KMS-11 (cell line): ENCODE measurements at regions not wholly inside any gene's neighbourhood (a gene's known extent, or its start where the extent isn't known, plus 50 kb on each side); places are given as distances from the start of the nearest gene placed in this dataset.

Experiments
- H2AFZ ChIP-seq: fragments of 200-600 bp; sonication (generic); 2 replicates; pipeline ENCODE4 v1.6.1; 2016; ENCODE audit warnings: antibody characterized with exemption, mixed run types, low read depth
- H3K27ac ChIP-seq: fragments of 200-600 bp; sonication (generic); 2 replicates; pipeline ENCODE4 v1.6.1; 2016; ENCODE audit warnings: mild to moderate bottlenecking, mixed run types
- H3K27me3 ChIP-seq: fragments of 200-600 bp; sonication (generic); 2 replicates; pipeline ENCODE4 v1.6.1; 2017; ENCODE audit warnings: mild to moderate bottlenecking, low read depth, mixed run types, moderate library complexity; ENCODE audit not compliant: insufficient read depth
- H3K36me3 ChIP-seq: fragments of 200-600 bp; sonication (generic); 2 replicates; pipeline ENCODE4 v1.6.1; 2017; ENCODE audit warnings: mild to moderate bottlenecking, mixed run types; ENCODE audit not compliant: insufficient read depth
- H3K4me1 ChIP-seq: fragments of 200-600 bp; sonication (generic); 2 replicates; pipeline ENCODE4 v1.6.1; 2016; ENCODE audit warnings: mild to moderate bottlenecking, low read depth, mixed run types; ENCODE audit not compliant: poor library complexity, severe bottlenecking
- H3K4me2 ChIP-seq: fragments of 200-600 bp; sonication (generic); 2 replicates; pipeline ENCODE4 v1.7.0; 2016; ENCODE audit warnings: mild to moderate bottlenecking, mixed run types
- H3K4me3 ChIP-seq: fragments of 200-600 bp; sonication (generic); IDR thresholded peaks from 2 replicates; pipeline ENCODE4 v1.6.1; 2017; ENCODE audit warnings: low read depth, low read length, mixed read lengths; ENCODE audit not compliant: insufficient read depth
- H3K79me2 ChIP-seq: fragments of 200-600 bp; sonication (generic); 2 replicates; pipeline ENCODE4 v1.6.1; 2016; ENCODE audit warnings: low read depth, mixed run types; ENCODE audit not compliant: insufficient read depth
- H3K9ac ChIP-seq: fragments of 200-600 bp; sonication (generic); 2 replicates; pipeline ENCODE4 v1.6.1; 2016; ENCODE audit warnings: mild to moderate bottlenecking, mixed run types
- H4K20me1 ChIP-seq: fragments of 200-600 bp; sonication (generic); 2 replicates; pipeline ENCODE4 v1.6.1; 2016; ENCODE audit warnings: mild to moderate bottlenecking, mixed run types; ENCODE audit not compliant: insufficient read depth
- TF ChIP-seq, protein P1 (sequence below): fragments of 200-600 bp; sonication (generic); conservative IDR thresholded peaks from 2 replicates; pipeline ENCODE4 v1.6.1; 2017; ENCODE audit warnings: low read depth, mild to moderate bottlenecking, antibody characterized with exemption, low read length, moderate library complexity, mixed read lengths

DNA sequence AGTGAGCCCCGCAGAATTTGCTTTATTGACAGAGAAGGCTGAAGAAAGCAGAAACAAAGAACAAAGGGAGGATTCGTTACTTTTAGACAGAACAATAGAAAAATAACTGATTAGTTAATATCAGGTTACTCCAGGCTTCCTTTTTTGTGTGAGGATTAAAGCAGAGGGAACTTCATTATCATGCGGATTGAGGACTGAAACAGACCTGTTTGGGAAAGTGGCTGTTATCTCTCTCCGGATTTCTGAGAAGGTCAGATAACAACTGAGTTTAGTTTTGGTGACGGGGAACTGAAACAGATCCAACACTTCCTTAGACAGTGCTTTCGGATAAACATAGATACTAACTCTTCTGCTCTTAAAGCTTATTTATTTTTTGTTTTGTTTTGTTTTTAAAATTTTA is 246.4 kb upstream of the ZNF507 start:
- Histone ChIP-seq H4K20me1 (no peaks in the 10 kb centered on the region), H3K9ac (no peak overlapping the region), H3K27me3 (no peaks in the 10 kb centered on the region), H3K36me3 (no peaks in the 10 kb centered on the region), H3K4me3 (no peak overlapping the region), H3K27ac (no peak overlapping the region), H3K4me2 (no peak overlapping the region), H3K79me2 (no peaks in the 10 kb centered on the region), H2AFZ (no peak overlapping the region), H3K4me1 (no peaks in the 10 kb centered on the region)
- TF ChIP-seq, protein P1, sequence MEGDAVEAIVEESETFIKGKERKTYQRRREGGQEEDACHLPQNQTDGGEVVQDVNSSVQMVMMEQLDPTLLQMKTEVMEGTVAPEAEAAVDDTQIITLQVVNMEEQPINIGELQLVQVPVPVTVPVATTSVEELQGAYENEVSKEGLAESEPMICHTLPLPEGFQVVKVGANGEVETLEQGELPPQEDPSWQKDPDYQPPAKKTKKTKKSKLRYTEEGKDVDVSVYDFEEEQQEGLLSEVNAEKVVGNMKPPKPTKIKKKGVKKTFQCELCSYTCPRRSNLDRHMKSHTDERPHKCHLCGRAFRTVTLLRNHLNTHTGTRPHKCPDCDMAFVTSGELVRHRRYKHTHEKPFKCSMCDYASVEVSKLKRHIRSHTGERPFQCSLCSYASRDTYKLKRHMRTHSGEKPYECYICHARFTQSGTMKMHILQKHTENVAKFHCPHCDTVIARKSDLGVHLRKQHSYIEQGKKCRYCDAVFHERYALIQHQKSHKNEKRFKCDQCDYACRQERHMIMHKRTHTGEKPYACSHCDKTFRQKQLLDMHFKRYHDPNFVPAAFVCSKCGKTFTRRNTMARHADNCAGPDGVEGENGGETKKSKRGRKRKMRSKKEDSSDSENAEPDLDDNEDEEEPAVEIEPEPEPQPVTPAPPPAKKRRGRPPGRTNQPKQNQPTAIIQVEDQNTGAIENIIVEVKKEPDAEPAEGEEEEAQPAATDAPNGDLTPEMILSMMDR: no peak

DNA sequence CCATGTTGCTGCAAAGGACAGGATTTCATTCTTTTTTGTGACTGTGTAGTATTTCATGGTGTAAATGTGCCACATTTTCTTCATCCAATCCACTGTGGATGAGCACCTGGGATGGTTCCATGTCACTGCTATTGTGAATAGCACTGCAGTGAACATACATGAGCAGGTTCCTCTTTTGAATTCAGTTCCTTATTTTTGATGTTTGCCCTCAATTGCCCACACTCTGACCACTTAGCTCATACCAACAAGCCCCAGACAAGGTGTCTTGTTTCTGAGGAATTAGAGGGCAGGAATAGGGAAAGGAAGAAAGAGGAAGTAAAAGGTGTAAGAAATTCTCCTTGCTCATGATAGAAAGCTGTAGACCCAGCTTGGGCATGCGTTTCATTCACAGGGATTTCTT is 244.2 kb upstream of the ZNF507 start:
- H4K20me1 ChIP-seq: no peaks in the 10 kb centered on the region
- no peaks in the 10 kb centered on the region for H3K4me1 ChIP-seq
- H3K27ac ChIP-seq: no peak overlapping the region
- H3K27me3 ChIP-seq: no peaks in the 10 kb centered on the region
- H3K36me3 ChIP-seq: no peaks in the 10 kb centered on the region
- H3K79me2 ChIP-seq: no peaks in the 10 kb centered on the region
- no peak overlapping the region for H3K9ac ChIP-seq
- H2AFZ ChIP-seq: no peak overlapping the region
- TF ChIP-seq, protein P1: no peak
- no peak overlapping the region for H3K4me3 ChIP-seq
- no peak overlapping the region for H3K4me2 ChIP-seq

DNA sequence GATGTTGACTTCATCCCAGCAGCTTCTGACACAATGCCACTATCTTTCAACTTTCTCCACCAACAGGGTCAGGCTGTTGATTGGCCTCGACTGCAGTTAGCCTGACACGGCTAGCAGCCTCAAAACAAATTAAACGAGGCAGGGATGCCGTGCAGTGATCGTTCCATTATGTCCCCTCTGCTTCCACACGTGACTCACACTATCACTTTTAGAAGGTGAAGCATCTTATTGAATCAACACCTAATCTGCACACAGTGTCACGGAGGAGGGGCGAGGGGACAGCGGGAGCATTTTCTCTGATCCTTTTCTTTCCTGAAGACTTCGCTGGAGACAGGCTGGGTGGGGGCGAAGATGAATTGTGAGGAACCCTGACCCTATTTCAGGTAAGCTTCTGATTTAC is 241.9 kb upstream of the ZNF507 start:
- no peaks in the 10 kb centered on the region for H4K20me1 ChIP-seq
- H3K4me3 ChIP-seq: no peak overlapping the region
- no peaks in the 10 kb centered on the region for H3K36me3 ChIP-seq
- H3K9ac ChIP-seq: no peak overlapping the region
- no peak overlapping the region for H3K27ac ChIP-seq
- H3K79me2 ChIP-seq: no peaks in the 10 kb centered on the region
- H3K27me3 ChIP-seq: no peaks in the 10 kb centered on the region
- H2AFZ ChIP-seq: no peak overlapping the region
- TF ChIP-seq, protein P1: no peak
- no peaks in the 10 kb centered on the region for H3K4me1 ChIP-seq
- no peak overlapping the region for H3K4me2 ChIP-seq

DNA sequence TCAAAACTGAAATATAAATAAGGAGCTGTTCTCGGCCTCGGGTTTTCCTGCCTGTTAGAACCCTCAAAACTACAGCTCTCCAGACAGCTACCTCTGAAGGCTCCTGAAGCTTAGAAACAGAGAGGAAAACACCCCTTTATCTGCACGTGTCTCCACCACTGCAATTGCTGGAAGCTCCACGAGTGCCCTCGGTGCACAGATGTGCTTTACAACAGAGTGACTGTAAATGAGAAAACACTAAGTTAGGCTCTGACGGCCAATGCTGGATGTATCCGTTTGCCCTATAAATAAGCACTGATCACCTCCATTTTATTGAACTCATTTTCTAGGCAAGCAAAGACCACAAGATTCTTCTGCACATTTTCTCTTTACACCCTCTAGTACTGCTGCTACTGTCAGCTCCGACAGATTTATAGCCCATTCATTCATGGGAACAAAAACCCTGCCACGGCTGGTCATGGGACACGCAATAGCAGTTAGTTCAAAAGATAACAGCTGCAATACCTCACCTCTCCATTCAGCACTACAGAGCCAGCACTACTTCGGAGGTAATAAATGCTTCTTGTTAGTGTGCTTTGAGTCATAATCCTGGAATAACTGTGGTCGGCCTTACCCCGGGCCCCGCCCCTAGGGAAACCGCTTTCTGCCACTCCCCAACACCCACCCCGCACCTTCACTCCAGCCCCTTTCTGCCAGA is 241.1 kb upstream of the ZNF507 start:
- Histone ChIP-seq H3K4me3 (no peak overlapping the region), H3K27me3 (no peaks in the 10 kb centered on the region), H3K36me3 (no peaks in the 10 kb centered on the region), H3K4me1 (no peaks in the 10 kb centered on the region), H3K9ac (no peak overlapping the region), H3K79me2 (no peaks in the 10 kb centered on the region), H2AFZ (no peak overlapping the region), H4K20me1 (no peaks in the 10 kb centered on the region), H3K27ac (no peak overlapping the region), H3K4me2 (no peak overlapping the region)
- TF ChIP-seq, protein P1: no peak
